ENCODE measurements at regions not wholly inside any gene's neighbourhood (a gene's known extent, or its start where the extent isn't known, plus 50 kb on each side); places are given as distances from the start of the nearest gene placed in this dataset.
A peak's percentile ranks its signal among the peaks of the same experiment; 100 is the strongest.

DNA sequence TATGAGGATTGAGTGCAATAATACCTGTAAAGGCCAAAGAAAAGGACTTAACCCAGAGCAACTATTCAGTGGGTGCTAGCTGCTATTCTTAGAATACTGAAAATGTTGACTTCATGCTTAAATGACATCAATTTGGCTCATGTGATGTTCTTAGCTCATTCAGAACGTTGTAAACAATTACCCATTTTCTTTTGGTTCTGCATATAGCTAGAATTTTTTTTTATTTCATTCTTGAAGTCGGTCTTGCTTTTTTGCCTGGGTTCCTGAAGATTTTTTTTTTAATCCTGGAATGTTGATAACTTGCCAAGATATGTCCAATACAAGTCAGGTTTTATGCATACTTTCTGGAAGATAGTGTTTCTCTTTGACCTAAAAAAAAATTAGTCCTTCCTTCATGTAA lies 772.0 kb downstream of the LTN1 start:
- Histone ChIP-seq H3K4me3 (peak overlapping the region; percentile 4), H3K36me3 (ENCODE audit: low read depth) (no peaks in the 10 kb centered on the region), H3K4me1 (ENCODE audit: low read depth) (no peaks in the 10 kb centered on the region), H3K9me3 (no peaks in the 10 kb centered on the region)
- ATAC-seq, result no peak
- TF ChIP-seq, protein P1, sequence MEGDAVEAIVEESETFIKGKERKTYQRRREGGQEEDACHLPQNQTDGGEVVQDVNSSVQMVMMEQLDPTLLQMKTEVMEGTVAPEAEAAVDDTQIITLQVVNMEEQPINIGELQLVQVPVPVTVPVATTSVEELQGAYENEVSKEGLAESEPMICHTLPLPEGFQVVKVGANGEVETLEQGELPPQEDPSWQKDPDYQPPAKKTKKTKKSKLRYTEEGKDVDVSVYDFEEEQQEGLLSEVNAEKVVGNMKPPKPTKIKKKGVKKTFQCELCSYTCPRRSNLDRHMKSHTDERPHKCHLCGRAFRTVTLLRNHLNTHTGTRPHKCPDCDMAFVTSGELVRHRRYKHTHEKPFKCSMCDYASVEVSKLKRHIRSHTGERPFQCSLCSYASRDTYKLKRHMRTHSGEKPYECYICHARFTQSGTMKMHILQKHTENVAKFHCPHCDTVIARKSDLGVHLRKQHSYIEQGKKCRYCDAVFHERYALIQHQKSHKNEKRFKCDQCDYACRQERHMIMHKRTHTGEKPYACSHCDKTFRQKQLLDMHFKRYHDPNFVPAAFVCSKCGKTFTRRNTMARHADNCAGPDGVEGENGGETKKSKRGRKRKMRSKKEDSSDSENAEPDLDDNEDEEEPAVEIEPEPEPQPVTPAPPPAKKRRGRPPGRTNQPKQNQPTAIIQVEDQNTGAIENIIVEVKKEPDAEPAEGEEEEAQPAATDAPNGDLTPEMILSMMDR (IDR thresholded peaks at IDR 0.05), result no peak
- no peak for DNase-seq
- intact Hi-C loops (cut with DNase I, micrococcal nuclease), result no loop called here

DNA sequence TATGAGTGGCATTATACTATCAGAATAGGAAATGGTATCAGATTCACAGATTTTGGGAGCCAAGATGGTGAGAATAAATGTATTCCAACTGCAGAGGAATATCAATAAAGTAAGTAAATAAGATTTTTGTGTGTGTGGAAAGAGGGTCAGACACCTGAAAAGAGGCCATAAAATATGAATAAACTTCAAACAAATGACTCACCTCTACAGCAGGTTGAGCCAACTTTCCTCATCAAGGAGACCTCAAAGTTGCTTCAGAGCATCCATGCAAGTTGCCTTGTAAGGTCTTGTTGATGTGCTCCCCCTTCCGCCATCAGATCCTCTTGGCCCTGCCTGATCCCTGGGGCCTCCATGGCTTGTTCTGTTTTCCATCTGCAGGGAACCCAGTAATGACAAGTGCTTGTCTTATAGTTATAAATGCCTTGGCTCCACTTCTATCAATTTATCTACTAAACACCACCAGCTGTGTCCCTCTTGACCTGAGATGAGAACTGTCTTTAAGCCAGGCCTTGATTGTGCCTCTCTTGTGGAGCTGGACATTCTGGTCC lies 775.6 kb downstream of the LTN1 start:
- no peak for ATAC-seq
- no peaks in the 10 kb centered on the region for H3K4me1 ChIP-seq (ENCODE audit: low read depth)
- H3K36me3 ChIP-seq (ENCODE audit: low read depth), result no peaks in the 10 kb centered on the region
- H3K9me3 ChIP-seq, result no peaks in the 10 kb centered on the region
- no peak overlapping the region for H3K4me3 ChIP-seq
- TF ChIP-seq, protein P1 (IDR thresholded peaks at IDR 0.05), result no peak
- DNase-seq, result no peak
- intact Hi-C loops (cut with DNase I, micrococcal nuclease), result no loop called here

- no peaks in the 10 kb centered on the region for H3K9me3 ChIP-seq
- H3K36me3 ChIP-seq (ENCODE audit: low read depth), result no peaks in the 10 kb centered on the region
- DNase-seq, result no peak
- H3K4me1 ChIP-seq (ENCODE audit: low read depth), result no peaks in the 10 kb centered on the region
- ATAC-seq, result no peak
- H3K4me3 ChIP-seq, result no peak overlapping the region
- intact Hi-C loops (cut with DNase I, micrococcal nuclease), result no loop called here
- TF ChIP-seq, protein P1 (IDR thresholded peaks at IDR 0.05), result no peak
Measured at GRCh38 chr21:28215214-28215954, 777.3 kb downstream of the LTN1 start.

DNA sequence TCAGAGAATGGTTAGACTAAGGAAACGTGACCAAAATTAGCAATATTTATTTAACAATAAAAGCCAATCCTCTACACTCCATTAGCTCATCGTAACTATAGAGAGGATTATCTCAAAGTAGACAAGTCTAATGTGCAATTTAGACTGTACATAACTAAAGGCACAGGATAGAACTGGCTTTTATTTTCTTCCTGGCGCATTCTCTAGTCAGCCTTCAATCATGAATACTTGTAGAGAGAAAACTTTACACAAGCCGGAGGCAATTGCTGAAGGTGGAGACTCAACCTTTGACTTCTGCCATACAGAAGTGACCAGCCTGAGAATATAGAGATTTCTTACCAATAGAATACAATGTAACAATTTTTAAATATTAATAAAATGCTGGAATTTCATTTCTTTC lies 777.9 kb downstream of the LTN1 start:
- ATAC-seq (no peak), DNase-seq (no peak)
- Histone ChIP-seq H3K4me1 (ENCODE audit: low read depth) (no peaks in the 10 kb centered on the region), H3K4me3 (no peak overlapping the region), H3K9me3 (no peaks in the 10 kb centered on the region), H3K36me3 (ENCODE audit: low read depth) (no peaks in the 10 kb centered on the region)
- TF ChIP-seq, protein P1 (IDR thresholded peaks at IDR 0.05), result no peak
- intact Hi-C loops (cut with DNase I, micrococcal nuclease), result no loop called here

DNA sequence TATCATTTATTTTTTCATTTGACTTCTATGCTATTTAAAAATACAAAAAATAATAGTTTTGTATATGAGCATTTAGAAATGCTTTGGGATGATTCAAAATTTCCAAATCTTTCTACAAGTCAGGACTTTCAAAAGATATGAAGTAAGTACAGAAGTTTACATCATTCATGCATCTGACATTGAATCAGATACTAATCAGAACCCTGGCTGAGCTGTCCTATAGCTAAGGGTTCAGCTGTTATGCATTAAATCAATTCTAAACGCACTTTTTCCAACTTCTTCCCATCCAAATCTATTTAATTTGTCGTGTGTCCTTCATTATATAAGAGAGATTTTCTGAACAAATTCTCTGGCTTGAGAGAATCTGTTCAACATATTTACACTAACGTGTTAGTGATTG lies 779.4 kb downstream of the LTN1 start:
- TF ChIP-seq, protein P1 (IDR thresholded peaks at IDR 0.05), result no peak
- no peak overlapping the region for H3K4me3 ChIP-seq
- H3K9me3 ChIP-seq, result no peaks in the 10 kb centered on the region
- DNase-seq, result no peak
- no peak for ATAC-seq
- intact Hi-C loops (cut with DNase I, micrococcal nuclease), result no loop called here
- H3K4me1 ChIP-seq (ENCODE audit: low read depth), result no peaks in the 10 kb centered on the region
- no peaks in the 10 kb centered on the region for H3K36me3 ChIP-seq (ENCODE audit: low read depth)
